Adrenal gland (tissue), 5 donors: ENCODE measurements at regions not wholly inside any gene's neighbourhood (a gene's known extent, or its start where the extent isn't known, plus 50 kb on each side); places are given as distances from the start of the nearest gene placed in this dataset.

Experiments used
- CTCF ChIP-seq, 6 experiments: fragments of 450-650 bp in 4 of 6; fragments of 200-600 bp in 2 of 6; sonication (generic) in 1 of 6; IDR thresholded peaks; 1 replicate in 5 of 6; 2 replicates in 1 of 6; pipeline versions ENCODE4 v1.5.1 to v1.8.0; 2016 to 2021; ENCODE audit warnings: antibody characterized with exemption in 6 of 6, mild to moderate bottlenecking in 2 of 6, moderate library complexity in 1 of 6
- POLR2A ChIP-seq, 2 donors: fragments of 450-650 bp; IDR thresholded peaks; one replicate each; pipeline ENCODE4 v1.6.1; 2017; ENCODE audit warnings: antibody characterized with exemption in 2 of 2, mild to moderate bottlenecking in 2 of 2, moderate library complexity in 1 of 2
- donor health status: DM: no; HTN: no; CAD: no.

GRCh38 chr7:131117439-131117838, 210.2 kb upstream of the MKLN1 start:
- TF ChIP-seq CTCF (IDR thresholded peaks at IDR 0.05) (no peak), POLR2A (IDR thresholded peaks at IDR 0.05) (no peak)
